ENCODE measurements at regions not wholly inside any gene's neighbourhood (a gene's known extent, or its start where the extent isn't known, plus 50 kb on each side); places are given as distances from the start of the nearest gene placed in this dataset.

DNA sequence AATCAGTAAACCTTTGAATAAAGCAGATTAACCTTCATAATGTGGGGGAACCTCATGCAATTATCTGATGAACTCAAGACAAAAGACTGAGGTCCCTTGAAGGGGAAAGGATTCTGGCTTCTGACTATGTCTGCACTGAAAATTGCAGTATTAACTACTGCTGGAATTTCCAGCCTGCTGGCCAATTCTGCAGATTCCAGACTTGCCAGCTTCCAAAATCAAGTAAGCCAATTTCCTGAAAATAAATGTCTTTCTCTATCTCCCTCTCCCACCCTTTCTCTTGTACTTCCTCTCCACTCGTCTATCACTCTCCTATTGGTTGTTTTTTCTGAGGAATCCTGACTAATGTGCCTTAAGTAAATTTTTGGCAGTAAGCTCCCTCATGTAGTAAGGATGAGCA is 1479.9 kb upstream of the PRR20A start:
- no peak for TF ChIP-seq POLR2A (IDR thresholded peaks at IDR 0.05)
- TF ChIP-seq, protein P1, sequence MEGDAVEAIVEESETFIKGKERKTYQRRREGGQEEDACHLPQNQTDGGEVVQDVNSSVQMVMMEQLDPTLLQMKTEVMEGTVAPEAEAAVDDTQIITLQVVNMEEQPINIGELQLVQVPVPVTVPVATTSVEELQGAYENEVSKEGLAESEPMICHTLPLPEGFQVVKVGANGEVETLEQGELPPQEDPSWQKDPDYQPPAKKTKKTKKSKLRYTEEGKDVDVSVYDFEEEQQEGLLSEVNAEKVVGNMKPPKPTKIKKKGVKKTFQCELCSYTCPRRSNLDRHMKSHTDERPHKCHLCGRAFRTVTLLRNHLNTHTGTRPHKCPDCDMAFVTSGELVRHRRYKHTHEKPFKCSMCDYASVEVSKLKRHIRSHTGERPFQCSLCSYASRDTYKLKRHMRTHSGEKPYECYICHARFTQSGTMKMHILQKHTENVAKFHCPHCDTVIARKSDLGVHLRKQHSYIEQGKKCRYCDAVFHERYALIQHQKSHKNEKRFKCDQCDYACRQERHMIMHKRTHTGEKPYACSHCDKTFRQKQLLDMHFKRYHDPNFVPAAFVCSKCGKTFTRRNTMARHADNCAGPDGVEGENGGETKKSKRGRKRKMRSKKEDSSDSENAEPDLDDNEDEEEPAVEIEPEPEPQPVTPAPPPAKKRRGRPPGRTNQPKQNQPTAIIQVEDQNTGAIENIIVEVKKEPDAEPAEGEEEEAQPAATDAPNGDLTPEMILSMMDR (IDR thresholded peaks at IDR 0.05), result no peak

Measured in heart left ventricle (tissue), 13 donors.